BJ (cell line): ENCODE measurements at regions not wholly inside any gene's neighbourhood (a gene's known extent, or its start where the extent isn't known, plus 50 kb on each side); places are given as distances from the start of the nearest gene placed in this dataset.

Experiments used
- CTCF ChIA-PET: fragments of 350-600 bp; formaldehyde crosslinking; extraction: SDS; loops from one replicate; lab custom pipeline; 2021; ENCODE audit warnings: antibody characterized with exemption, inconsistent platforms; lab: Yijun Ruan, JAX
- POLR2A ChIA-PET: fragments of 300-600 bp; sonication (Branson Sonifier 250); formaldehyde crosslinking; extraction: SDS; loops from one replicate; lab custom pipeline; 2021; ENCODE audit warnings: antibody characterized with exemption; lab: Charles Lee
- DNase-seq: peaks from one replicate; pipeline ENCODE4 v3.0.0-alpha.2; 2011; ENCODE audit warnings: low read depth
- H3K27me3 ChIP-seq: 2 replicates; pipeline ENCODE4 v1.6.0; 2011; ENCODE audit warnings: low read length; ENCODE audit not compliant: control insufficient read depth, insufficient read depth
- H3K36me3 ChIP-seq: 2 replicates; pipeline ENCODE4 v1.5.1; 2011; ENCODE audit warnings: low read length; ENCODE audit not compliant: control insufficient read depth, insufficient read depth
- H3K4me3 ChIP-seq: 2 replicates; pipeline ENCODE4 v1.5.1; 2011; ENCODE audit warnings: low read depth, mild to moderate bottlenecking, control low read depth, low read length
- TF ChIP-seq, protein P1 (sequence below): IDR thresholded peaks from 2 replicates; pipeline ENCODE4 v1.5.1; 2011; ENCODE audit warnings: low read depth, mild to moderate bottlenecking, control low read depth, inconsistent platforms, low read length, moderate library complexity; ENCODE audit not compliant: insufficient read depth

DNA sequence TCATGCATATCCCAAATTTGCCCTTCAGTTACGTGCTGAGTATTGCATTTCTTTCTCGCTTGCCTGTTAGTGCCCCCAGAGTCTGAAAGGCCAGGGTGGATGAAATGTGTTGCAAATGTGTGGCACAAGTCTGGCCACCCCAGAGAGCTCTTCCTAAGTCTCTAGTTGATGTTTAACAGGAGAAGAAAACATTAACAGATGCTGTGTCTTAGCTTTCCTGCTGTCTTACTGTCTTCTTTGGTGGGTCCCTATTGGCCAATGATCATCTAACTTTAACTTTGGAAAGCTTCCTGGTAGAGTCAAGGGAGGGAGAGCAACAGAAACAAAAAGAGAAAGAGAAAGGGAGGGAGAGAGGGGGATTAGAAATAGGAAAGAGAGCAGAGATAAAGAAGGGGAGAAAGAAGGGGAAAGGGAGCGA is 76.7 kb upstream of the P3H2 start:
- Histone ChIP-seq H3K36me3 (no peaks in the 10 kb centered on the region), H3K27me3 (no peaks in the 10 kb centered on the region), H3K4me3 (no peak overlapping the region)
- ChIA-PET POLR2A (no interaction called here), CTCF (interaction anchor here (0.9 to 3.3 kb wide), 4 partner anchors 77 to 238 kb away, joined by 4 to 10 read pairs (median 4); partner anchors contain the start of gene P3H2)
- no peak for DNase-seq
- TF ChIP-seq, protein P1, sequence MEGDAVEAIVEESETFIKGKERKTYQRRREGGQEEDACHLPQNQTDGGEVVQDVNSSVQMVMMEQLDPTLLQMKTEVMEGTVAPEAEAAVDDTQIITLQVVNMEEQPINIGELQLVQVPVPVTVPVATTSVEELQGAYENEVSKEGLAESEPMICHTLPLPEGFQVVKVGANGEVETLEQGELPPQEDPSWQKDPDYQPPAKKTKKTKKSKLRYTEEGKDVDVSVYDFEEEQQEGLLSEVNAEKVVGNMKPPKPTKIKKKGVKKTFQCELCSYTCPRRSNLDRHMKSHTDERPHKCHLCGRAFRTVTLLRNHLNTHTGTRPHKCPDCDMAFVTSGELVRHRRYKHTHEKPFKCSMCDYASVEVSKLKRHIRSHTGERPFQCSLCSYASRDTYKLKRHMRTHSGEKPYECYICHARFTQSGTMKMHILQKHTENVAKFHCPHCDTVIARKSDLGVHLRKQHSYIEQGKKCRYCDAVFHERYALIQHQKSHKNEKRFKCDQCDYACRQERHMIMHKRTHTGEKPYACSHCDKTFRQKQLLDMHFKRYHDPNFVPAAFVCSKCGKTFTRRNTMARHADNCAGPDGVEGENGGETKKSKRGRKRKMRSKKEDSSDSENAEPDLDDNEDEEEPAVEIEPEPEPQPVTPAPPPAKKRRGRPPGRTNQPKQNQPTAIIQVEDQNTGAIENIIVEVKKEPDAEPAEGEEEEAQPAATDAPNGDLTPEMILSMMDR: no peak

DNA sequence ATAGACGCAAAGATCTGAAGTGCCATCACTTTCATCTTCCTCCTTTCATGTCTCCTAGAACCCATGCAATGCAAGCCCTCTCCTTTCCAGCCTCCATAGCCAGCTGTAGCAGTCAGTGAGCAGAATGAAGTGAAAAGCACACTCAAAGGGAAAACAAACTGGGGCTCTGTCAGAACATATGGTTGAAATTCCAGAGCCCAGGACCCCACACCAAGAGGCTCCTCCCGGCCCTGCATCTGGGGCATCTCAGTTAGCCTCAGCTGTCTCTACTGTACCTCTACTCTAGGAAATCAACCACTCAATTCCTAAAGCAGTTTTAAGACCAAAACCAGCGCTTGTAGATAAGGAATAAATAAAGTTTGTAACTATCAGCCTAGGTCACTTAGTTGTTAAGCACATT is 73.8 kb upstream of the P3H2 start:
- ChIA-PET CTCF (interaction anchor here (0.6 to 0.8 kb wide), 3 partner anchors 172 to 228 kb away, joined by 3 to 4 read pairs (median 3); no protein-coding TSS in a partner anchor), POLR2A (interaction anchor here (0.6 kb wide), 1 partner anchor 93 kb away, joined by 5 read pairs; no protein-coding TSS in a partner anchor)
- Histone ChIP-seq H3K27me3 (no peaks in the 10 kb centered on the region), H3K4me3 (no peak overlapping the region), H3K36me3 (no peaks in the 10 kb centered on the region)
- TF ChIP-seq, protein P1: no peak
- no peak for DNase-seq

DNA sequence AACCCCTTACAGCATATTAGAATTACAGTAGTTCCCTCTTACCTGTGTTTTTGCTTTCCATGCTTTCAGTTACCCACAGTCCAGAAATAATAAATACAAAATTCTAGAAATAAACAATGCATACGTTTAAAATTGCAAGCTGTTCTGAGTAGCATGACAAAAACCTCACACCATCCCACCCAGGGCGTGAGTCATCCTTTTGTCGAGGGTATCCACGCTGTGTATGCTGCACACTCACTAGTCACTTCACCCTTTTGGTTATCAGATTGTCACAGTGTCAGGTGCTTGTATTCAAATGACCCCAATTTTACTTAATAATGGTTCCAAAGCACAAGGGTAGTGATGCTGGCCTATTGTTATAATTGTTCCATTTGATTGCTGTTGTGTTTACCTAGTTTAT is 72.5 kb upstream of the P3H2 start:
- CTCF ChIA-PET: no interaction called here
- DNase-seq: no peak
- H3K27me3 ChIP-seq: no peaks in the 10 kb centered on the region
- TF ChIP-seq, protein P1: no peak
- no peak overlapping the region for H3K4me3 ChIP-seq
- POLR2A ChIA-PET: no interaction called here
- H3K36me3 ChIP-seq: no peaks in the 10 kb centered on the region

DNA sequence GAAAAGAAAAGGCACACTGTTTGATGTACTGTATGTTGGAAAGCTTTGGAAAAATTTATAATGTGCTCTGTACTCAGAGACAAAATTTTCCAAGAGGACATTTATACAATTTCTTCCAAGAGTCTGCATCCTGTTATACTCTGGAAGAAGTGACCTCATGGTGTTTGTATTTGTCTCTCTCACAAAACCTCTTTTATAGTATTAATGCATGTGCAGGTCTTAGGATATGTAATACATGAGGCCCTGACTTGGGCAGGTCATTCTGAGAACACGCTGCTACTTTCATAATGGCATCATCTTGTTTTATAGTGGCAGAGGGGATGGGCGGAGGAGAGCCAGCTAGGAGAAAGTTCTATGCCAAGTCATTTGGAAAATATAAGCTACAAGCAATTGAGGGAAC is 72.0 kb upstream of the P3H2 start:
- ChIA-PET POLR2A (no interaction called here), CTCF (no interaction called here)
- Histone ChIP-seq H3K4me3 (no peak overlapping the region), H3K27me3 (no peaks in the 10 kb centered on the region), H3K36me3 (no peaks in the 10 kb centered on the region)
- TF ChIP-seq, protein P1: no peak
- no peak for DNase-seq

DNA sequence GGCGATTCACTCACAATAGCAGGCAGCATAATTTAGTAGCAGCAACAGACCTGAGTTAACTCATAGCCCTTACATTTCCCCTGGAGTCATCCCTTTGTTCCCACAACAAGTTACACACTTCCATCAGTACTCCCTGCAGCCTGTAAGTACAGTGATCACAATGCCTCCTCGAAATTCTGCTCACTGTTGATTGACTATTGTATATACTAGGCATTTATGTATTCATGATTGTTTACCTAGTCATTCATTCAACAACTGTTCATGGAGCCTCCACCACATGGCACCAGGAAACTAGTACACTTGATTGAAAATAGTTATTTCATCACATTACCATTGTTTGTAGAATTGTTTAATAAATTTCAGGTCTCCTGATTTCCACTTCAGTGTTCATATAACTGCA is 71.4 kb upstream of the P3H2 start:
- Histone ChIP-seq H3K36me3 (no peaks in the 10 kb centered on the region), H3K4me3 (no peak overlapping the region), H3K27me3 (no peaks in the 10 kb centered on the region)
- CTCF ChIA-PET: no interaction called here
- TF ChIP-seq, protein P1: no peak
- no peak for DNase-seq
- POLR2A ChIA-PET: no interaction called here
